ENCODE measurements at regions not wholly inside any gene's neighbourhood (a gene's known extent, or its start where the extent isn't known, plus 50 kb on each side); places are given as distances from the start of the nearest gene placed in this dataset.

DNA sequence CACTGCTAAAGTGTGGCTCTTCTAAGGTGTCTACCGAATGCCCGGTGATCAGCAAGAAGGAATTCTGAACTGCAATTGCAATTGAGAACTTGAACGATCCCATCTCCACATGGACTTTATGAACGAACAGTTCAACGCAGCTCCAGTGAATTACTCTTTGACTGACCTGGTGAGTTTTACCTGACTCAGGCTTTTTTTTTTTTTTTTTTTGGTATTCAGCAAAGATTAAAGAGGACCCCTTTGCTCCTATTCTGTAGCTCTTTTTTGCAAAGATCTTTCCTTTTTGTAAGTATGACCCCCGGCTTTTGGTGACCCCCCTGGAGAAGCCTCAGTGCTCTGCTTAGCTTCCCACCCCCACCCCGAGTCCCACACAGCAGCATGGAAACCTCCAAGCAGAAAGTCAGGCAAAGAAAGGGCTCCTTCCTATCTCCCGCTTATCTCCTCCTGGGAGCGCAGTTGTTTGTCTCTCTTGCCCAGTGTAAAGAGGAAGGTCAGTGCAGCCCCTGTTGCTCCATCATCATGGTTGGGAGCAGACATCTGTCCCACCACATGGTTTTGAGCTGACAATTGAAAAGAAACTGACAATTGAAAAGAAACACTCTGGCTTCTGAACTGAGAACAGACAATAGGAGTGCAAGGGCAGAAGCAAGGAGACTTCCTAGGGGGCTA is 72.1 kb upstream of the DIO3 start:
- Histone ChIP-seq H3K4me3 (no peak overlapping the region), H3K4me1 (no peaks in the 10 kb centered on the region), H3K27me3 (peaks cover 0 to 9% (median 0%) of the 10 kb centered on the region in 4 donors), H3K9me3 (peaks cover 0 to 25% (median 6%) of the 10 kb centered on the region in 4 donors), H3K36me3 (no peaks in the 10 kb centered on the region), H3K27ac (replicated peaks in 1 of 4) (no peak overlapping the region)
- TF ChIP-seq POLR2AphosphoS5 (IDR thresholded peaks at IDR 0.05) (no peak), POLR2A (IDR thresholded peaks at IDR 0.05; ENCODE audit: low read depth) (no peak), CTCF (IDR thresholded peaks at IDR 0.05) (no peak), EP300 (IDR thresholded peaks at IDR 0.05) (no peak)
- intact Hi-C loops (cut with DNase I): no loop called here
- no peak for DNase-seq (ENCODE audit: extremely low spot score)
- 86% methylated on average over 9 of the region's 9 CpGs for WGBS

DNA sequence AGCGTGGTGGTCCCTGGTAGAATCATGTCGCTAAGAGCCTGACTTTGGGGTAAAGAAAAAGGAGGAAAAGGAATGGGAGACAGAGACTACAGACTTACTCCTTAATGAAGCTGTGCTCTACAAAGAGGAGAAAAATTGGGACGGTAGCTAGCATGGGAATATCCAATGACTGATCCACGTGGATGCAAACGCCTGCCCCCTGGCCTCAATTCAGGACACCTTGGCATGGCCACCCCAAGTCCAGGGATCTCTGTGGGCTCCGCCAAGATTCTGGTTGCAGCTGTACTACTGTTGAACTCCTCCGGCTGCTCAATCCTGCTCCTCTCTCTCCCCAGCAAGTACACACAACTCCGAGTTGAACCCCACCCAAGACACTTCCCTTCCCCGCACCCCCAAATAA is 70.5 kb upstream of the DIO3 start:
- DNase-seq (ENCODE audit: extremely low spot score): no peak
- Histone ChIP-seq H3K27me3 (peaks cover 0 to 9% (median 0%) of the 10 kb centered on the region in 4 donors), H3K27ac (replicated peaks in 1 of 4) (no peak overlapping the region), H3K9me3 (peaks cover 0 to 14% (median 4%) of the 10 kb centered on the region in 4 donors), H3K4me1 (no peaks in the 10 kb centered on the region), H3K4me3 (no peak overlapping the region), H3K36me3 (no peaks in the 10 kb centered on the region)
- 84% methylated on average over 9 of the region's 9 CpGs for WGBS
- TF ChIP-seq EP300 (IDR thresholded peaks at IDR 0.05) (no peak), POLR2AphosphoS5 (IDR thresholded peaks at IDR 0.05) (no peak), CTCF (IDR thresholded peaks at IDR 0.05) (no peak), POLR2A (IDR thresholded peaks at IDR 0.05; ENCODE audit: low read depth) (no peak)
- intact Hi-C loops (cut with DNase I): no loop called here

- H3K36me3 ChIP-seq: no peaks in the 10 kb centered on the region
- no peak overlapping the region for H3K27ac ChIP-seq (replicated peaks in 1 of 4)
- peaks cover 0 to 16% (median 0%) of the 10 kb centered on the region in 4 donors for H3K27me3 ChIP-seq
- peaks cover 0 to 2% (median under 1%) of the 10 kb centered on the region in 4 donors for H3K4me1 ChIP-seq
- WGBS: 90% methylated on average over 12 of the region's 12 CpGs
- intact Hi-C loops (cut with DNase I): no loop called here
- no peak for DNase-seq (ENCODE audit: extremely low spot score)
- TF ChIP-seq CTCF (IDR thresholded peaks at IDR 0.05): no peak
- no peak for TF ChIP-seq POLR2A (IDR thresholded peaks at IDR 0.05; ENCODE audit: low read depth)
- TF ChIP-seq POLR2AphosphoS5 (IDR thresholded peaks at IDR 0.05): no peak
- TF ChIP-seq EP300 (IDR thresholded peaks at IDR 0.05): no peak
- H3K9me3 ChIP-seq: peaks cover 0 to 5% (median 0%) of the 10 kb centered on the region in 4 donors
- no peak overlapping the region for H3K4me3 ChIP-seq
These were observed 69.5 kb upstream of the DIO3 start for GRCh38 chr14:101491841-101492240.

- WGBS: 85% methylated on average over 10 of the region's 15 CpGs
- no peak for DNase-seq (ENCODE audit: extremely low spot score)
- intact Hi-C loops (cut with DNase I): no loop called here
- Histone ChIP-seq H3K36me3 (no peaks in the 10 kb centered on the region), H3K27ac (replicated peaks in 1 of 4) (no peak overlapping the region), H3K27me3 (peaks cover 0 to 22% (median 0%) of the 10 kb centered on the region in 4 donors), H3K4me3 (no peak overlapping the region), H3K9me3 (peaks cover 0 to 3% (median 0%) of the 10 kb centered on the region in 4 donors), H3K4me1 (peaks cover 0 to 11% (median 7%) of the 10 kb centered on the region in 4 donors)
- TF ChIP-seq EP300 (IDR thresholded peaks at IDR 0.05) (no peak), POLR2A (IDR thresholded peaks at IDR 0.05; ENCODE audit: low read depth) (no peak), POLR2AphosphoS5 (IDR thresholded peaks at IDR 0.05) (no peak), CTCF (IDR thresholded peaks at IDR 0.05) (no peak)
These were observed 68.6 kb upstream of the DIO3 start for GRCh38 chr14:101492716-101493115.
